H1 (cell line): ENCODE measurements at regions not wholly inside any gene's neighbourhood (a gene's known extent, or its start where the extent isn't known, plus 50 kb on each side); places are given as distances from the start of the nearest gene placed in this dataset.

Source experiments
- CHD2 ChIP-seq: IDR thresholded peaks from 2 replicates; pipeline ENCODE4 v1.6.1; 2012; ENCODE audit warnings: low read length, improper control_type of control experiment
- POLR2AphosphoS5 ChIP-seq: IDR thresholded peaks from 2 replicates; pipeline ENCODE4 v1.6.1; 2011; ENCODE audit warnings: low read depth, low read length
- POU5F1 ChIP-seq: IDR thresholded peaks from 2 replicates; pipeline ENCODE4 v1.6.1; 2011; ENCODE audit warnings: low read depth, mild to moderate bottlenecking, low read length, moderate library complexity

GRCh38 chr3:70823622-70824021 is 511.2 kb upstream of the MDFIC2 start (continued):
- TF ChIP-seq POU5F1: no peak
- TF ChIP-seq POLR2AphosphoS5: no peak
- TF ChIP-seq CHD2: no peak
